CD4-positive, alpha-beta T cell treated with Interleukin-6 for 4 hours (primary cell): ENCODE measurements at regions not wholly inside any gene's neighbourhood (a gene's known extent, or its start where the extent isn't known, plus 50 kb on each side); places are given as distances from the start of the nearest gene placed in this dataset.
"Not testable (repeated sequence)": the region's sequence is repeated elsewhere in the genome, so short reads cannot be mapped to it uniquely, and the experiment has no call there.

Experiments
- DNase-seq: peaks from one replicate; pipeline ENCODE4 v3.0.0-alpha.2; 2020; ENCODE audit warnings: mixed read lengths

GRCh38 chr19:28301961-28302360 lies 911.0 kb downstream of the UQCRFS1 start:
- no peak for DNase-seq

GRCh38 chr19:28301463-28301862 lies 911.5 kb downstream of the UQCRFS1 start:
- DNase-seq: no peak

- no peak for DNase-seq
These were observed 913.3 kb downstream of the UQCRFS1 start for GRCh38 chr19:28299649-28300048.

- DNase-seq: no peak
These were observed 915.3 kb downstream of the UQCRFS1 start for GRCh38 chr19:28297586-28298157.

GRCh38 chr19:28297036-28297435 lies 915.9 kb downstream of the UQCRFS1 start:
- DNase-seq: no peak

- no peak for DNase-seq
These were observed 916.4 kb downstream of the UQCRFS1 start for GRCh38 chr19:28296506-28296905.

GRCh38 chr19:28294975-28295374 lies 918.0 kb downstream of the UQCRFS1 start:
- not testable (repeated sequence) for DNase-seq

- no peak for DNase-seq
These were observed 918.6 kb downstream of the UQCRFS1 start for GRCh38 chr19:28294395-28294794.

GRCh38 chr19:28293685-28294084 lies 919.3 kb downstream of the UQCRFS1 start:
- no peak for DNase-seq

GRCh38 chr19:28292822-28293500 lies 920.0 kb downstream of the UQCRFS1 start:
- DNase-seq: no peak

- DNase-seq: no peak
These were observed 921.1 kb downstream of the UQCRFS1 start for GRCh38 chr19:28291874-28292273.

- DNase-seq: no peak
These were observed 921.8 kb downstream of the UQCRFS1 start for GRCh38 chr19:28290963-28291657.

- no peak for DNase-seq
These were observed 923.5 kb downstream of the UQCRFS1 start for GRCh38 chr19:28289295-28290063.

GRCh38 chr19:28288572-28289264 lies 924.2 kb downstream of the UQCRFS1 start:
- no peak for DNase-seq

- DNase-seq: no peak
These were observed 927.0 kb downstream of the UQCRFS1 start for GRCh38 chr19:28285917-28286316.

GRCh38 chr19:28285078-28285477 lies 927.9 kb downstream of the UQCRFS1 start:
- no peak for DNase-seq

GRCh38 chr19:28284389-28284788 lies 928.6 kb downstream of the UQCRFS1 start:
- DNase-seq: no peak

GRCh38 chr19:28283592-28283991 lies 929.4 kb downstream of the UQCRFS1 start:
- DNase-seq: no peak

- no peak for DNase-seq
These were observed 931.3 kb downstream of the UQCRFS1 start for GRCh38 chr19:28281676-28282075.

GRCh38 chr19:28264556-28264955 lies 948.4 kb downstream of the UQCRFS1 start:
- no peak for DNase-seq

- DNase-seq: no peak
These were observed 954.1 kb downstream of the UQCRFS1 start for GRCh38 chr19:28258829-28259228.

- DNase-seq: no peak
These were observed 955.6 kb downstream of the UQCRFS1 start for GRCh38 chr19:28257396-28257795.

- no peak for DNase-seq
These were observed 965.7 kb downstream of the UQCRFS1 start for GRCh38 chr19:28247243-28247642.
